GM12874 (cell line): ENCODE measurements at regions not wholly inside any gene's neighbourhood (a gene's known extent, or its start where the extent isn't known, plus 50 kb on each side); places are given as distances from the start of the nearest gene placed in this dataset.

Experiments used
- CTCF ChIP-seq: IDR thresholded peaks from 2 replicates; pipeline ENCODE4 v1.5.1; 2011; ENCODE audit warnings: low read depth, mild to moderate bottlenecking, control low read depth, low read length, moderate library complexity; ENCODE audit not compliant: insufficient read depth

GRCh38 chr2:195395362-195395761, 261.7 kb upstream of the SLC39A10 start:
- no peak for TF ChIP-seq CTCF

- no peak for TF ChIP-seq CTCF
Observed at GRCh38 chr2:195392446-195393336, 264.3 kb upstream of the SLC39A10 start.

DNA sequence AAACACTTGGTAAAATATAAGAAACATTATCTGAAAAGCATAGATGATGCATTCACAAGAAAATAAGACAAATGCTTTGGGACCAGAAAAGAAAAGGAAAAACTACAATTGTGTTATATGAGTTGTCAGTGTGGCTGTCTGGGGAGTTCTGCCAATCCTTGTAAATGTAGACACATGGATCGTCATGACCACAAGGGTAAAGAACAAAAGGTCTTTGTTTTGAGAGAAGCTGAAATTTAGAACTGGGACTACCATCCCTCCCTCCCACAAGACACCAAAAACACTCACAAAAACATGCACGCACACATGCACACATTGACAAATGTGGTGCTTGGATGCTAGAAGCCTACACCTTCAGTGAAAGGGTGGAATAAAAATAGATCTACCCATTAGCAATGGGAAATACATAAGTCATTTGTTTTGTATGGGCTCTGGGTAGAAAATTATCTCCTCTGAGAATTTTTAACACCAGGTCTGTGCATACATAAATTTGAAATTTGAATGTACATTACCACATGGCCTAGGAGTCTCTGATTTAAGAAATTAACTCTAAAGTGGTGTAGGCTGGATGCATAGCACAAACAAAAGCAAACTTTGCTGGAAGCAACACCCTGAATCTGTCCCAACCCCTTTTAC, 266.2 kb upstream of the SLC39A10 start:
- no peak for TF ChIP-seq CTCF

DNA sequence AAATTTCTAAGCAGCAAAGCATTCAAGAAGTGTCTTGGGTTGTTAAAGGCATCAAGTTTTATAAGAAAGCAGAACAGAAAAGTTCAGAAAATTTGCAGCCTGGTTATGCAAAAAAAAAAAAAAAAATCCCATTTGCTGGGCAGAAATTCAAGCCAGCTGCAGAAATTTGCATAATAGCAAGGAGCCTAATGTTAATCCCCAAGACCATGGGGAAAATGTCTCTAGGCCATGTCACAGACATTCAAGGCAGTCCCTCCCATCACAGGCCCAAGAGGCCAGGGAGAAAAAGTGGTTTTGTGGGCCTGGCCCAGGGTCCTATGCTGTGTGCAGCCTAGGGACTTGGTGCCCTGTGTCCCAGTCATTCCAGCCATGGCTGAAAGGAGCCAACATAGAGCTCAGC, 269.0 kb upstream of the SLC39A10 start:
- TF ChIP-seq CTCF: no peak

- no peak for TF ChIP-seq CTCF
Observed at GRCh38 chr2:195382186-195382585, 274.8 kb upstream of the SLC39A10 start.

- no peak for TF ChIP-seq CTCF
Observed at GRCh38 chr2:195370167-195370943, 286.7 kb upstream of the SLC39A10 start.

GRCh38 chr2:195369218-195369587, 287.8 kb upstream of the SLC39A10 start:
- no peak for TF ChIP-seq CTCF
